GM18951 (cell line): ENCODE measurements at regions not wholly inside any gene's neighbourhood (a gene's known extent, or its start where the extent isn't known, plus 50 kb on each side); places are given as distances from the start of the nearest gene placed in this dataset.

Experiments used
- POLR2A ChIP-seq: IDR thresholded peaks from 4 replicates; pipeline ENCODE4 v1.6.1; 2011; ENCODE audit warnings: mild to moderate bottlenecking; ENCODE audit not compliant: insufficient read length, insufficient read depth; ENCODE audit errors: extremely low read depth
- in situ Hi-C: fragments of 300-500 bp; cut with MboI; formaldehyde crosslinking; loops from one replicate; pipeline ENCODE4 v1.12.0; 2022; ENCODE audit warnings: low sequenced_read_pairs, mixed read lengths, inconsistent platforms; ENCODE audit not compliant: unreplicated experiment

DNA sequence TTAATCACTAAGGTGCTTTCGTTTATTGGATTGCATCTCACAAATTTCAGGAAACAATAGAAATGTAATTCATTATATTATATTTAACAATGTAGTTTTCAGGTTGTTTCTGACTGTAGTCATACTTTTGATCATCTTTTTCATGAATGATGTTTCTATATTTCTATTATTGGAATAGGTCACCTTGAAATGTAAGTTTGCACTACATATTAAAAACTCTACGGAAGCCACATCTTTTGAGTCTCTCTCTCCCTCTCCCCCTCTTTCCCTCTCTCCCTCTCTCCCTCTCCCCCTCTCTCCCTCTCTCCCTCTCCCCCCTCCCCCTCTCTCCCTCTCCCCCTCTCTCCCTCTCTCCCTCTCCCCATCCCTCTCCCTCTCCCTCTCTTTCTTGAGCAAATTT is 131.3 kb upstream of the FBXL4 start:
- TF ChIP-seq POLR2A = no peak
- in situ Hi-C loops = no loop called here

DNA sequence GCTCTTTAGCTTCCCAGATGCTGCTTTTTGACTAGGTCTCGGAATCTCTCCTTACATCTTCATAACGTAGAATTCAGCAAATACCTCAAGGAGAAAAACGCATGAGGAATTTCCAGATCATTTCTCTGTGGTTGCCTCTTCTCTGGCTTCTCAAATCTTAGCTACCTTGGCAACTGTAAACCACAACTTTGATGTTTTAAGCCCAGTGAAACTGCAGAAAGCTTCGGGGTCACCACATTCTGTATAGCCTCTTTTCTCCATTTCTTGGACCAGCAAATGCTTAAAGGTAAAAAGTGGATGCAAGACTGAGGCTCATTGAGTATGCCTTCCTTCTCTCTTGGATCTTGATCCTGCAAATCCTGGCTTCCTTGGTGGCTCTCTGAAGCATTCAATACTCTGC is 125.5 kb upstream of the FBXL4 start:
- no peak for TF ChIP-seq POLR2A
- in situ Hi-C loops = no loop called here

DNA sequence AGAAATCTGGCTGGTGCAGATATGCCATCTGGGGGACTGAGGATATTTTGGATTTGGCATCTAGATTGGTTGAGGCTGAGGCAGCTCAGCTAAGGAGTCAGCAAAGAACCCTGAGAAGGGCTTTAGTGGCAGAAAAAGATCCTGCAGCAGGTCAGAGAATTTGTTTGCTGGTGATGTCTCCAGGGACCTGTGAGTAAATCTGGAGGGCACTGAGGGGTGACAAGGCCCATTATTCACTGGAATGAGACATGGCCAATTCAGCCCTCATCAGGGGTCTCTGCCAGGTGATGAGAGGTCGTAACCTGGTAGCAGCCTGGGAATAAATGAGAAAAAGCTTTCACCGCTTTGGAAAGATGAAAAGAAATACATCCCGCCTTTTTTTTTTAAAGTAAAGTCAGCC is 118.3 kb upstream of the FBXL4 start:
- in situ Hi-C loops = no loop called here
- no peak for TF ChIP-seq POLR2A

DNA sequence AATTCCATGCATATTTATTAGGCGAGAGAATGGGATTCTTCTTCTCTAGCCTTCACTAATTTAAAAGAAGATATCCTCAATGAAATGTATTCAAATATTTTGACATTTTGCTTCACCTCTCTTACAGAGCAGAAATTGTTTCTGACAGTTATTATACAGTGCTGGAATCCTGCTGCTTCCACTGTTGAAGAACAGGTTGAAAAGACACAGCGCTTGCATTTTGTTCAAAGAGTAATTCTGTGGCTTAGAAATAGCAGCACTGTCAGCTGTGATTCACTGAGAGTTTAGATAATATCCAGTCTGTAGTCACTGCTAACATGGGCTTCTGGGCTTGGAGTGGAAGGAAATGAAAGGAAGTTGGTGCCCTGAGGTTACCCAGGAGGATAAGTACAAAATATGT is 117.1 kb upstream of the FBXL4 start:
- in situ Hi-C loops = no loop called here

DNA sequence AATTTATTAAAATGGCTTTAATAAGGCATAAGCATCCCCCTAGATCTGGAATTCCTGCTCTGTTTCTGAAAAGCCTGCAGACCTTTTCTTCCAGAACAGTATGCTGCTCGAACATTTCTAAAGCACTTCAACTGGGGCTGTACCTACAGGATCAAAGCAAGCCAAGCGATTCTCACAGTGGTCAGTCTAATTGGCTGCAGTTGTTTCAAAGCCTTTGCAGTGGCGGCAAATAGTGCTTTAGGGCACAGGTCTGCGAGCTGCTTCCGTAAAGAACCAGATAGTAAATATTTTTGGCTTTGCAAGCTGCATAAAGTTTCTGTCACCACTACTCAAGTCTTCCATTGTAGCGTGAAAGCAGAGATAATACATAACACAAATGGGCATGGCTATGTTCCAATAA is 88.9 kb upstream of the FBXL4 start:
- no peak for TF ChIP-seq POLR2A
- in situ Hi-C loops = no loop called here

More for the DNA sequence above, 117.1 kb upstream of the FBXL4 start:
- no peak for TF ChIP-seq POLR2A

DNA sequence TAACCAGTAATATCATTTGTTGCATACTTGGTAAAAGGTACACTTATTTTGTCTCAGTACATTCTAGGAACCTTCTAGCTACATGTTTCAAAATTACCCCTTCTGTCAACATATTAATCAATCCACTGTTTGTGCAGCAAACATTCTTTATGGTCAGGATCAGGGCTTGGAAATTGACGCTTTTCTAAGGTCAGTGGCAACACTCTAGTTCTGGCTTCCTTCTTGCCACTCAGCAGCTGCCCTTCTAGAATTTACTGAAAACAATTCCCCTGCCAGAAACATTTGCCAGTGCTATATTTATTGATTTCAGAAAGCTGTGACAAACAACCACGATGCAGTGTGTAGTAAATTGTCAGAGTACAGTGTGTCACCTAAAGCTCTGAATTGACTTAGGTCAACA is 84.7 kb upstream of the FBXL4 start:
- in situ Hi-C loops = no loop called here
- TF ChIP-seq POLR2A = no peak

DNA sequence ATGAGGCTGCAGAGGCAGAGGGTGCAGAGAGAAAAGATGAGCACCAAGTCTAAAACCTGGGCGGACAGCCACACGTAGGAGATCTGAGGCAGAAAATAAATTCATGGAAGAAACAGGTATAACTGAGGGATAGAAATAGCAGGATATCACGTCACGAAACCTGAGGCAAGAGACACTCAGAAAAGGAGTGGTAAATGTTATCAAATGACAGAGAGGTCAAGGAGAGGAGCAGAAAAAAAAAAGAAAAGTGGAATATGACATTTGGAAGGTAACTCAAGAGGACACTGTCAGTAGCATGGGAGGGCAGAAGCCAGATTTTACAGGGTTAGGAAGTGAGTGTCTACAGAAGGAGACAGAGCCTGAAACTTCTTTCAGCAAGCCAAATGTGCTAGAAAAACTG is 84.2 kb upstream of the FBXL4 start:
- TF ChIP-seq POLR2A = no peak

DNA sequence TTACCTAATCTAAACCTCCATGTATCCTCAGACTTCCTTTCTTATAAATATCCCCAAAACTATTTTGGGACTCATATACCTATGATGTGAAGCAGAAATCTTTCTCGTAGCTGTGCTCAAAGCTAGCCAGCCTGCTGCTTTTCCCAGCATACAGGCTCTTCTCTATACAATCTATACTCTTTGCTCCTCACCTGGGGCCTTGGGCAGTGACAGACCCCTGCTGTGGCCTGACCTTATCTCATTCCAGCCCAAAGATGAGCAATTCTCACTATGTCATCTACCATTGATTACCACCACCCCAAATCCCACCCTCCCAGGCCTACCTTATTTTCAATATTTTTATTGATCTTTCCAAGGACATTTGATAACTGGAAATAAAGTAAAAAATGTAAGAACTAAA is 83.2 kb upstream of the FBXL4 start:
- in situ Hi-C loops = no loop called here
- no peak for TF ChIP-seq POLR2A

More for the DNA sequence above, 84.2 kb upstream of the FBXL4 start:
- in situ Hi-C loops = no loop called here

DNA sequence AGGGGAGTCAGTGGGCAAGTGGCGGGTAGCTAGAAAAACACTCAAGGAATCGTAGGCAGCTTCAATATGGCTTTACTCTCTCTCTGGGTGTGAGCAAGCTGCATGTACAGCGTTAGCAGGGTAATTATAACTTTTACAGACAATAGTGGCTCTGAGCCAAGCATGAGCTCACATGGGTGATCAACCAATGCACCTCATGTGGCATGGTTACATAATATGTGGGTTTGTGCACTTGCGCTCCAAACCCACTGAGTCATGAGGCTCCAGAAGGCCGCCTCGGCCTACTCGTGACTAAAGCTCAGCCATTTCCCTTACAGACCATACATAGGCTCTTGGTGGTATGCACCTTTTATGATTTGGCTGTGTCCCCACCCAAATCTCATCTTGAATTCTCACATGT is 78.4 kb upstream of the FBXL4 start:
- in situ Hi-C loops = no loop called here
- TF ChIP-seq POLR2A = no peak

DNA sequence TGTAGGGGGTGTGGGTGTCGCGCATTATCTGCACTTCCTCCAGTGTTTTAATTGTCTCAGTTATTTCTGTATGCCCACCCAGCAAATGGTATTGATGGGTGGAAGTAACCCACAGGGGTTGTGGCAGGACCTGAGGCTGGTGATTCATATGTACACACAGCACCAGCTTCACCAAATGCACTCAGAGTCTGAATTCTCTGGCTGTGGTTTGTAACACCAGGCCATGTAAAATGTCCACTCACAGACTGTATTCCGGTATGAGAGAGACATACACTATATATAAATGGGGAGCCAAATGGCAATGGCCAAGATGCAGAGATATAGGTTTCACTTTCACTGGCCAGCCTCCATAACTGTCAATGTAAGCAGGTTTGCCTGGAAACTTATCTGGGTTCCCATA is 76.3 kb upstream of the FBXL4 start:
- in situ Hi-C loops = no loop called here
- no peak for TF ChIP-seq POLR2A

DNA sequence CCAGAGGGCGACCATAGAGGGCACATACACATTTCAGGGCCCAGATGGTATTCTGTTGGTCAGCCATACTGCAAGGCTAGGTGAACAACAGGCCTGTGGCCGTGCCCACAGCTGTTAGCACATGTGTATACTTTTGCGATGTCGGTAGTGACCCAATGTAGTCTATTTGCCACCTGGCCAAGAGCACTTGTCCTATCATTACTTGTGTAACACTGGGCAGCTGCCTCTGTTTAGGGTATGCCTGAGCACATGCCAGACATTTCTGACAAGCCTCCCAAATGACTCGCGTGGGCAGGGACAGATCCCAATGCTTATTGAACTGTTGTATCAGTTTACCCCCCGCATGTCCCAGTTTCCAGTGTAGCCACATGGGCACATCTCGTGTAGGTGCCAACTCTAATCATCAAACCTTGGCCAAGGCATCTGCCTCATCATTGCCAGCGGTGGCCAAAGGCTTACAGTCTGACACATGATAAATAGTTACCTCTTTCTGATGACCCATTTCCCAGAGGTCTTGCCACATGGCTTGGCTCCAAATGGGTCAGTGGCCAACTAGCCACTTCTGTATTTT is 74.4 kb upstream of the FBXL4 start:
- TF ChIP-seq POLR2A = no peak
- in situ Hi-C loops = no loop called here

DNA sequence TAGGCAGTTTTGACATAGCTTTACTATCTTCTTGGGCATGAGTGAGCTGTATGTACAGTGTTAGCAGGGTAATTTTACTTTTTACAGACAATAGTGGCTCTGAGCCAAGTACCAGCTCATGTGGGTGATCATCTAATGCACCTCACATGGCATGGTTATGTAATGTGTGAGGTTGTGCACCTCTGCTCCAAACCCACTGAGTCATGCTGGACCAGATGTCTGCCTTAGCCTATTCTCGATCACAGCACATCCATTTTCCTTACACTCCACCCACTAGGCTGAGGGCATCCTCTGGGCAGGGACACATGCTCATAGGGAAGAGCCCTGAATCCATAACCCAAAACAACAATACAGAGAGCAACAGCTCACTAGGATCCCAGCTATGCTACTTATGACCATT is 71.6 kb upstream of the FBXL4 start:
- in situ Hi-C loops = no loop called here
- TF ChIP-seq POLR2A = no peak

DNA sequence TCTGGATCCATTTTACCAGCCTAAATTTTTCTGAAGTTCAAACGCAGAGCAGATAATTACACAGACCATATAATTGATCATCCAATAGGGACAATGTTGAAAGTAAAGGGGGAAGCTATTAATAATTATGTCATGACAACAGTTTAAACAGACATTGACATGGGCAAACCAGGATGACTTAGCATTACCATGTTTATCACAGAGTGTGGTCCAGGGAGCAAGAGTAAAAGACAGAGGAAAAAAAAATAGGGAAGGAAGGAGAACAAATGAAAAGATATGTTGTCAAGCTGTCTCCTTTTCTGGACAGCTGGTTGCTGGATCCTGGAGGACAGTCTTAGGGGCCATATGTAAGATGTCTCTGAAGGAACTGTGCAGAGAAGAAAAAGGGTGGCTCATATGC is 69.4 kb upstream of the FBXL4 start:
- TF ChIP-seq POLR2A = no peak
- in situ Hi-C loops = no loop called here

DNA sequence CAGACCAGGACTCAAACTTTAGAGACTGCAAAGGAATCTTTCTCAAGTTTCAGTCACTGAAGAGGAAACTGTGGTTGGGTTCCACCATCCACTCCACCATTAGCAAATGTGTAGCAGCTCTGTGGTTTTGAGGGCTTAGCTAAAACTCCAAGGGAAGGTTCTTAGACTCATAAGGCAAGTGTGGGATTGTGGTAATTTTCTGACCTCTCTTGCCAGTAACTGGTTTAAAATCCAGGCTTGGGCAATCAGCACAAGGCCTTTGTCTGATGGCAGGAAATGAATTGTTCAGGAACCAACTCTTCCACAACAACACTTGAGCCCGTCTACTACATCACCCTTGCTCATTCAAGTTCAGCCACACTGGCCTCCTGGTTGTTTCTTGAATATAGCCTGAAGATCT is 68.6 kb upstream of the FBXL4 start:
- no peak for TF ChIP-seq POLR2A
- in situ Hi-C loops = no loop called here

DNA sequence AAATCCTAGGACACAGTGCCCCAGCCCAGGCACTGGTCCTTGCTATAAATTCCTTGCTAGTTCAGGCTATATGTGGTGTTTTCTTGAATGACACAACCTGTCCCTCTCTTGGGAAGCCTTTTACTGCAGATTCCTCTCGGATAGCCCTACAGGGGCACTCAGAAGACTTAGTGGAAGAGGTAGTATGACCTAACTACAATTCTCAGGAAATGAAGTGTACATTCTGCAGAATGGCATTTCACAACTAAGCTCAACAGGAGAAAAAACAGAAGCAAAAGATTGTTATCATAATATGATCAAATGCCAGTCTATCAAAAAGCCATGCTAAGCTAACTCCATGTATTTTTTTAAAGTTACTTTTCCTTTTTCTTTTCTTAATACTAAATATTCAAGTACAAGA is 66.3 kb upstream of the FBXL4 start:
- TF ChIP-seq POLR2A = no peak
- in situ Hi-C loops = no loop called here
